GM18907 (cell line): ENCODE measurements at regions not wholly inside any gene's neighbourhood (a gene's known extent, or its start where the extent isn't known, plus 50 kb on each side); places are given as distances from the start of the nearest gene placed in this dataset.
"Not testable (repeated sequence)": the region's sequence is repeated elsewhere in the genome, so short reads cannot be mapped to it uniquely, and the experiment has no call there.

Experiments used
- ATAC-seq: cut with Tn5 transposase; IDR thresholded peaks from one replicate; pipeline ENCODE4 v1.9.1; 2021; ENCODE audit warnings: mild to moderate bottlenecking, moderate library complexity; ENCODE audit not compliant: unreplicated experiment

DNA sequence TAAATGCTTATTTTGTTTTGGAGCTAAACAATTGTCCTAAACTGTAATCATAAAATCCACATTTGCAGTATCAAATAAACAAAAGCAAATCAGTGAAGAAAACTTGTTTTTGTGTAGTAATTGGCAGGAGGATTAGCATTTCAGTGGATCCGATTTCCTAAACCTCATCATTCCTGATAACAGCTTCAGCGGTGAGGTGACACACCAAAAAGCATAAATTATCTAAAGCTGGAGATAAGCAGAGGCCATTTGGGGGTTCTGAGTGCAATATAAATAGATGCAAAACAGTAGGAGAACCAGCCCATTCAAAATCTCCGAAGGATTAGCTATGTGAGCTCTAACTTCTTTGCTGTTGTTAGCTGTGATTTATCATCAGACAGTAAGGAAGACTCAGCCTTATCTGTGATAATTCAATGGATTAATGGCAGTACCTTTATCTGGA is 235.8 kb downstream of the EPHA7 start:
- no peak for ATAC-seq

DNA sequence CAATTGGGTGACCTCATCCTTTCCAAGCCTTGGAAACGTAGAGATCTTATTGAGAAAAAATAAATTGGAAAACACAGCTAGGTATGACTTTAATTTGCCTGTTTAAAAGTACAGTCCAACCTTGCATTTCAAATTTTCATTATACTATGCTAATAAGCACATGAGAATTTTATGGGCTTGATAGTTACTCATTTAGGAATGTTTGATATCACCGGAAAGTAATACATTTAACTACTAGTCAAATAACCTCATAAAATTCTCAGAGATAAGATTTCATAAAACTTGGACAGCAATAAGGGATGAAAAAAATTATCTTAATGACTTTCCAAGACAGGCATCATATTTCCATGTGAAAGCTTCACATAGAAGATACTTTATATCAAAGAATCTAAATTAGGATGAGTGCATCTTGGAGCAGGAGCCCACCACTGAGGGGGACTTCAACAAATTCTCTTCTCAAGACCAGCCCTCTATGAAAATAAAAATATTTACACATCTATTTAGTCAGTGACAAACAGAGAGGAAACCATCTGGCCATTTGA is 236.3 kb downstream of the EPHA7 start:
- ATAC-seq: no peak

GRCh38 chr6:93177918-93178317 is 241.4 kb downstream of the EPHA7 start:
- no peak for ATAC-seq

- no peak for ATAC-seq
These were observed 241.9 kb downstream of the EPHA7 start for GRCh38 chr6:93177438-93177837.

GRCh38 chr6:93176070-93176469 is 243.3 kb downstream of the EPHA7 start:
- ATAC-seq: peak; percentile 71

DNA sequence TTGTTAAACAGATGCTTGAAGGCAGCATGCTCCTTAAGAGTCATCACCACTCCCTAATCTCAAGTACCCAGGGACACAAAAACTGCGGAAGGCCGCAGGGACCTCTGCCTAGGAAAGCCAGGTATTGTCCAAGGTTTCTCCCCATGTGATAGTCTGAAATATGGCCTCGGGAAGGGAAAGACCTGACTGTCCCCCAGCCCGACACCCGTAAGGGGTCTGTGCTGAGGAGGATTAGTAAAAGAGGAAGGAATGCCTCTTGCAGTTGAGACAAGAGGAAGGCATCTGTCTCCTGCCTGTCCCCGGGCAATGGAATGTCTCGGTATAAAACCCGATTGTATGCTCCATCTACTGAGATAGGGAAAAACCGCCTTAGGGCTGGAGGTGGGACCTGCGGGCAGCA is 245.8 kb downstream of the EPHA7 start:
- not testable (repeated sequence) for ATAC-seq

- no peak for ATAC-seq
These were observed 253.4 kb downstream of the EPHA7 start for GRCh38 chr6:93165850-93166430.

DNA sequence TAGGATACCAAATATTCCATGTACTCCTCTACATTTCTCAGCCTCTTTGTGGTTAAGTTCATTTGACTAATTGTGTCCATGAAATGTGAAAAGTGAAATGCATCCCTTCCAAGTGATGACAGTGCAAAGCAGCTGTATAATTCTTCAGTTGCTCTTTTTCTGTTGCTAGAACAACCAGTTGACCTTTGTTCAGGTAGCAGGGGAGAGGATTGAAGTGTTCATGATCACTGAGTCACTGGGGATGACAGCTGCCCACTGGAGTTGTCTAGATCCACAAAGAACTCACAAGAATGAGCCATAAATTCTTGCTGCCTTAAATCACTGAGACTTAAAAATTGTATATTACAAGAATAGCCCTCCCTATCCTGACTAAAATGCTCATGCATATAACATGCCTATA is 254.6 kb downstream of the EPHA7 start:
- ATAC-seq: no peak

GRCh38 chr6:93163146-93163545 is 256.2 kb downstream of the EPHA7 start:
- no peak for ATAC-seq

- ATAC-seq: peak; percentile 85
These were observed 279.8 kb downstream of the EPHA7 start for GRCh38 chr6:93139408-93140081.

DNA sequence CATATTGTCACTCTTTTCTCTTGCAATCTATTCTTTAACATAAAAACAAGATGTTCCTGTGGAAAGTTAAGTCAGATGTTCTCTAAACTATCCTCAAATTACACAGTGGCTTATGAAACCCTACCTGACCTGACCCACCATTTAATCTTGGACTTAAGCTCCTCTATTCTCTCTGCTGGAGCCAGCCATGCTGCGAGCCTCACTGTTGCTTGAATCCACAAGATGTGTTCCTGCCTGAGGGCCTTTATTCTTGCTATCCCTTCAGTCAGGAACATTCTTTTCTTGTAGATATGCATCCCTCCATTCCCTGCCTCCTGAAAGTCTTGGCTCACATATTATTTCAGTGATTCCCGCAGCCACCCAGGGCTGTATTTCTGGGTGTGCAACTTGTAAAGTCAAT is 283.2 kb downstream of the EPHA7 start:
- ATAC-seq: no peak

- no peak for ATAC-seq
These were observed 295.2 kb downstream of the EPHA7 start for GRCh38 chr6:93124006-93124632.

DNA sequence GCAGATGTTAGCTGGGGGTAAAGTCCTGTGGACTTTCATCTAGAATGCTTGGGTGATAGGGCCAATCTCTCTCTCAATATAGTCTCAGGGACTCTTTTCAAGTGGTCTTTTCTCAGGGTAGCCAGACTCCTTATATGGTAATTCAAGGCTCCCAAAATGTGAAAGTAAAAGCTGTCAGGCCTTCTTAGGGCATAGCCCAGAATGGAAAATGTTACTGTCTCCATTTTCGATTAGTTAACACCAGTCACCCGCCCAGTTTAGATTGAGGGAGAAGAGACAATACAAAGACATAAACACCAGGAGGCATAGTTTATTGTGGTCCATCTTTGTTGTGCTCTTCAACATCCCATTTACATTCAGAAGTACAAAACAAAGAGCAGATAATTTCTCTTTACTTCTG is 295.8 kb downstream of the EPHA7 start:
- no peak for ATAC-seq

- ATAC-seq: no peak
These were observed 299.1 kb downstream of the EPHA7 start for GRCh38 chr6:93120154-93120742.

- ATAC-seq: no peak
These were observed 313.5 kb downstream of the EPHA7 start for GRCh38 chr6:93105907-93106306.

- no peak for ATAC-seq
These were observed 314.3 kb downstream of the EPHA7 start for GRCh38 chr6:93105017-93105416.

DNA sequence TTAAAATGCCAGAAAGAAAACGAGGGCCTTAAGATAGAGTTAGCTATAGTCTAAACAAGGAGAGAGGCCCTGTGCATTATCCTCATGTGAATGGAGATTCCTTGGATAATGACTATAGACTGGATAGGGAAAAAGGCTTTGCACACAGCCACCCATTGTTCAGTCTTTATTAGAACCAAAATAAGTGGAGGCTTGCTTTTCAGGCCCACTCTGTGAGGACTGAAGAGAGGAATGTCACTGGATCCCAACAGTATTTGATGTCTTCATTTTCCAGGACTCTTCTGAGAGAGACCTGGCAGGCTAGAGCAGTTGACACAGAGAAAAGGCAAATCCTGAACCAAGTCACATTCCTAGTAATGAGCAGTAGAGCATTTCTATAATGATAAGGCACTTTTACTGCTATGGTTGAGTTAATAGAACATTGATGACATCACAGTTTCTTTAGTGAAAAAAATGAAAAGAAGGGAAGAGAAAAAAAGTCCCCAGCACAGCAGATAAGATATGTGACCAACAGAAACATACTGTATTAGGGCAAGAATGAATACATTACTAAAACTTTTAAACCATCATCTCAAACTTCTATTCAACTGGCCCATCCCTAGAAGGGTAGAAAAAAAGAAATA is 315.1 kb downstream of the EPHA7 start:
- ATAC-seq: no peak

GRCh38 chr6:93088621-93089501 is 330.5 kb downstream of the EPHA7 start:
- no peak for ATAC-seq

DNA sequence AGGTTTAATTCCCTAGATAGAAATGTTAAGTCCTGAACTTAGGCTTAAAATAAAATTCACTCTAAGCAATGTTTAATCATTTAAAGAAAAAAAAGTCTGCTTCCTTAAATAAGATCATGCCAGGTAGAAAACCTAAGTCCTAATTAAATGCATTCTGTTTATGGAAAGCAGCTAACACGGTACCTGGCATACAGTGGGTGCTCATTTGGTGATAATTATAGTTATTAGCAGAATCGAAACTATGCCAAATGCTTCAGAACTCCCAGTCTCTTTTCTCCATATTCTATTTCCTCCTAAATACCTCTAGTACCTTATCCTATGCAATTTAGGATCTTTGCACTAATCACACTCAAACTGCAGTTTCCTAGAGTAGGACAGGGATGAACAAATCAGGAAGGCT is 331.8 kb downstream of the EPHA7 start:
- ATAC-seq: no peak

GRCh38 chr6:93086351-93086750 is 333.0 kb downstream of the EPHA7 start:
- no peak for ATAC-seq
